ENCODE measurements at regions not wholly inside any gene's neighbourhood (a gene's known extent, or its start where the extent isn't known, plus 50 kb on each side); places are given as distances from the start of the nearest gene placed in this dataset.

GRCh38 chr1:81068726-81069125, 732.0 kb upstream of the ADGRL2 start:
- Histone ChIP-seq H3K36me3 (no peaks in the 10 kb centered on the region), H3K27ac (no peak overlapping the region), H3K27me3 (replicated peaks in 1 of 7) (no peaks in the 10 kb centered on the region), H3K4me3 (no peak overlapping the region), H3K9me3 (no peaks in the 10 kb centered on the region), H3K4me1 (no peaks in the 10 kb centered on the region)
- TF ChIP-seq POLR2A (IDR thresholded peaks at IDR 0.05) (no peak), POLR2AphosphoS5 (IDR thresholded peaks at IDR 0.05) (no peak)
- TF ChIP-seq, protein P1, sequence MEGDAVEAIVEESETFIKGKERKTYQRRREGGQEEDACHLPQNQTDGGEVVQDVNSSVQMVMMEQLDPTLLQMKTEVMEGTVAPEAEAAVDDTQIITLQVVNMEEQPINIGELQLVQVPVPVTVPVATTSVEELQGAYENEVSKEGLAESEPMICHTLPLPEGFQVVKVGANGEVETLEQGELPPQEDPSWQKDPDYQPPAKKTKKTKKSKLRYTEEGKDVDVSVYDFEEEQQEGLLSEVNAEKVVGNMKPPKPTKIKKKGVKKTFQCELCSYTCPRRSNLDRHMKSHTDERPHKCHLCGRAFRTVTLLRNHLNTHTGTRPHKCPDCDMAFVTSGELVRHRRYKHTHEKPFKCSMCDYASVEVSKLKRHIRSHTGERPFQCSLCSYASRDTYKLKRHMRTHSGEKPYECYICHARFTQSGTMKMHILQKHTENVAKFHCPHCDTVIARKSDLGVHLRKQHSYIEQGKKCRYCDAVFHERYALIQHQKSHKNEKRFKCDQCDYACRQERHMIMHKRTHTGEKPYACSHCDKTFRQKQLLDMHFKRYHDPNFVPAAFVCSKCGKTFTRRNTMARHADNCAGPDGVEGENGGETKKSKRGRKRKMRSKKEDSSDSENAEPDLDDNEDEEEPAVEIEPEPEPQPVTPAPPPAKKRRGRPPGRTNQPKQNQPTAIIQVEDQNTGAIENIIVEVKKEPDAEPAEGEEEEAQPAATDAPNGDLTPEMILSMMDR (IDR thresholded peaks at IDR 0.05 in 8 of 11, conservative IDR thresholded peaks at IDR 0.05 in 3 of 11) = no peak
- intact Hi-C loops (cut with DNase I; ENCODE audit: low total_unique reads) = no loop called here
- WGBS, 5 donors = 63 to 80% (median 67%) methylated on average over 4 of the region's 4 CpGs
- no peak for DNase-seq

- Histone ChIP-seq H3K27me3 (replicated peaks in 1 of 7) (no peaks in the 10 kb centered on the region), H3K36me3 (no peaks in the 10 kb centered on the region), H3K4me3 (no peak overlapping the region), H3K27ac (no peak overlapping the region), H3K9me3 (no peaks in the 10 kb centered on the region), H3K4me1 (no peaks in the 10 kb centered on the region)
- TF ChIP-seq, protein P1 (IDR thresholded peaks at IDR 0.05 in 8 of 11, conservative IDR thresholded peaks at IDR 0.05 in 3 of 11) = no peak
- TF ChIP-seq POLR2A (IDR thresholded peaks at IDR 0.05) = no peak
- TF ChIP-seq POLR2AphosphoS5 (IDR thresholded peaks at IDR 0.05) = no peak
- DNase-seq = no peak
- WGBS, 5 donors = 70 to 77% (median 74%) methylated on average over 7 of the region's 7 CpGs
- intact Hi-C loops (cut with DNase I; ENCODE audit: low total_unique reads) = no loop called here
Measured at GRCh38 chr1:81053826-81054225, 746.9 kb upstream of the ADGRL2 start.

- Histone ChIP-seq H3K27ac (no peak overlapping the region), H3K36me3 (no peaks in the 10 kb centered on the region), H3K27me3 (replicated peaks in 1 of 7) (no peaks in the 10 kb centered on the region), H3K4me1 (no peaks in the 10 kb centered on the region), H3K4me3 (no peak overlapping the region), H3K9me3 (no peaks in the 10 kb centered on the region)
- WGBS, 5 donors = 79 to 88% (median 84%) methylated on average over 2 of the region's 2 CpGs
- DNase-seq = no peak
- no peak for TF ChIP-seq POLR2AphosphoS5 (IDR thresholded peaks at IDR 0.05)
- TF ChIP-seq, protein P1 (IDR thresholded peaks at IDR 0.05 in 8 of 11, conservative IDR thresholded peaks at IDR 0.05 in 3 of 11) = no peak
- TF ChIP-seq POLR2A (IDR thresholded peaks at IDR 0.05) = no peak
- intact Hi-C loops (cut with DNase I; ENCODE audit: low total_unique reads) = no loop called here
Measured at GRCh38 chr1:81052162-81052561, 748.6 kb upstream of the ADGRL2 start.

GRCh38 chr1:81050390-81050789, 750.3 kb upstream of the ADGRL2 start:
- intact Hi-C loops (cut with DNase I; ENCODE audit: low total_unique reads) = no loop called here
- Histone ChIP-seq H3K9me3 (no peaks in the 10 kb centered on the region), H3K36me3 (no peaks in the 10 kb centered on the region), H3K27me3 (replicated peaks in 1 of 7) (no peaks in the 10 kb centered on the region), H3K4me3 (no peak overlapping the region), H3K4me1 (no peaks in the 10 kb centered on the region), H3K27ac (no peak overlapping the region)
- TF ChIP-seq POLR2AphosphoS5 (IDR thresholded peaks at IDR 0.05) (no peak), POLR2A (IDR thresholded peaks at IDR 0.05) (no peak)
- TF ChIP-seq, protein P1 (IDR thresholded peaks at IDR 0.05 in 8 of 11, conservative IDR thresholded peaks at IDR 0.05 in 3 of 11) = no peak
- no peak for DNase-seq
- 45 to 74% (median 68%) methylated on average over 1 of the region's 1 CpG for WGBS, 5 donors
